ENCODE measurements at regions not wholly inside any gene's neighbourhood (a gene's known extent, or its start where the extent isn't known, plus 50 kb on each side); places are given as distances from the start of the nearest gene placed in this dataset.

DNA sequence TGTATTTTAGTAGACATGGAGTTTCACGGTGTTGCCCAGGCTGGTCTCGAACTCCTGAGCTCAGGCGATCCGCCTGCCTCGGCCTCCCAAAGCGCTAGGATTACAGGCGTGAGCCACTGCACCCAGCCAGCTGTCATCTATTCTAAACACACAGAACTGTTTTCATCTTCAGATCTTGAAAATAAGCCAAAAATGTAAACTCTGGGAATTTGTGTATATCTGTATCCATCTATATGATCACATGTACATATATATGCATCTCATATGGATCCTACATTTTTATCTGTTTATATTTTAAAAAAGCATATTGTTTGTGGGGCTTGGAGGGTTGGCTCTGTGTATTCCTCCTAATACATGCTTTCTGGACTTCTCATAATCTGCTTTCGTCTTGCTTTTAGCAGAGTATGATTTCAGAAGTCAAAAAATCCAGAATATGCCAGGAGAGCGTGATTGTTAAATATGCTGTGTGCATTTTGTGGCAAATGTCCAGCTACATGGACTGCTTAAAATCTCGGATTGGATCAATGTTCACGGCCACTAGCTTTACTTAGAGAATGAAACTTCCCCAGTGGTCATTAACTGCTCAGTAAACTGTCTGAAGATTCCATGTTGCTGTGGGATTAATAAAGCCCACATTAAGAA lies 274.4 kb upstream of the IRX1 start:
- Mint-ChIP-seq H3K27ac (ENCODE audit: unreplicated experiment) (no peak overlapping the region), H3K4me3 (ENCODE audit: unreplicated experiment) (no peak overlapping the region)
- TF ChIP-seq, protein P1, sequence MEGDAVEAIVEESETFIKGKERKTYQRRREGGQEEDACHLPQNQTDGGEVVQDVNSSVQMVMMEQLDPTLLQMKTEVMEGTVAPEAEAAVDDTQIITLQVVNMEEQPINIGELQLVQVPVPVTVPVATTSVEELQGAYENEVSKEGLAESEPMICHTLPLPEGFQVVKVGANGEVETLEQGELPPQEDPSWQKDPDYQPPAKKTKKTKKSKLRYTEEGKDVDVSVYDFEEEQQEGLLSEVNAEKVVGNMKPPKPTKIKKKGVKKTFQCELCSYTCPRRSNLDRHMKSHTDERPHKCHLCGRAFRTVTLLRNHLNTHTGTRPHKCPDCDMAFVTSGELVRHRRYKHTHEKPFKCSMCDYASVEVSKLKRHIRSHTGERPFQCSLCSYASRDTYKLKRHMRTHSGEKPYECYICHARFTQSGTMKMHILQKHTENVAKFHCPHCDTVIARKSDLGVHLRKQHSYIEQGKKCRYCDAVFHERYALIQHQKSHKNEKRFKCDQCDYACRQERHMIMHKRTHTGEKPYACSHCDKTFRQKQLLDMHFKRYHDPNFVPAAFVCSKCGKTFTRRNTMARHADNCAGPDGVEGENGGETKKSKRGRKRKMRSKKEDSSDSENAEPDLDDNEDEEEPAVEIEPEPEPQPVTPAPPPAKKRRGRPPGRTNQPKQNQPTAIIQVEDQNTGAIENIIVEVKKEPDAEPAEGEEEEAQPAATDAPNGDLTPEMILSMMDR (IDR thresholded peaks at IDR 0.05), result no peak

DNA sequence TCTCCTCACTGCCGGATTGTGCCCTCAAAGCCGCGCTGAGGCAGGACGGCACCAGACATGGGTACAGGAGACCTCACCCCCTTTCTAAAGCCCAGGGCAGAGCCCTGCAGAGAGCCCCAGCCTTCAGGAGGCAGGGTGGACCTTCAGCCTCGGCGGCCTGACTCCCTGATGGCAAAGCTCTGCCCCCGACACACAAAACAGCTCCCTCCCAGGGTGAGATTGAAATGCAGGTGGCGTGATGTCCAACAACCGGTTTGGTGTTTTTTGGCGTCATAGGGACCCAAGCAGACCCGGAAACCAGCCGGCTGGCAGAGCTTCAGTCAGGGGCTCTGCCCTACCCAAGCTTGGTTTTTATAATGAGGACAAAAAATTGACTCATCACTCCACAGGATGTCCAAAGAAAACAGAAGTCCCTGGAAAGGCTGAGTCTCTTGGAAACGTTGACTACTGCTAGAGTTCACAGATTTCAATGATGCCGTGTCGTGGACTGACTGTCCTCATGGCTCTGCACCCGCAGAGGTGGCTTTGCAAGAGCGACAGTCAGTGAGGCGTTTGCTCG lies 275.2 kb upstream of the IRX1 start:
- Mint-ChIP-seq H3K36me3 (ENCODE audit: unreplicated experiment) (no peaks in the 10 kb centered on the region), H3K9me3 (ENCODE audit: unreplicated experiment) (peaks cover 19% of the 10 kb centered on the region), H3K4me1 (ENCODE audit: unreplicated experiment) (no peaks in the 10 kb centered on the region), H3K27ac (ENCODE audit: unreplicated experiment) (no peak overlapping the region), H3K27me3 (ENCODE audit: unreplicated experiment) (no peaks in the 10 kb centered on the region), H3K4me3 (ENCODE audit: unreplicated experiment) (no peak overlapping the region)
- DNase-seq (ENCODE audit: extremely low spot score, unreplicated experiment), result no peak
- TF ChIP-seq, protein P1 (IDR thresholded peaks at IDR 0.05), result no peak

More for the DNA sequence above, 274.4 kb upstream of the IRX1 start:
- no peaks in the 10 kb centered on the region for H3K27me3 Mint-ChIP-seq (ENCODE audit: unreplicated experiment)
- no peak for DNase-seq (ENCODE audit: extremely low spot score, unreplicated experiment)
- no peaks in the 10 kb centered on the region for H3K36me3 Mint-ChIP-seq (ENCODE audit: unreplicated experiment)
- peaks cover 17% of the 10 kb centered on the region for H3K9me3 Mint-ChIP-seq (ENCODE audit: unreplicated experiment)
- H3K4me1 Mint-ChIP-seq (ENCODE audit: unreplicated experiment), result no peaks in the 10 kb centered on the region

DNA sequence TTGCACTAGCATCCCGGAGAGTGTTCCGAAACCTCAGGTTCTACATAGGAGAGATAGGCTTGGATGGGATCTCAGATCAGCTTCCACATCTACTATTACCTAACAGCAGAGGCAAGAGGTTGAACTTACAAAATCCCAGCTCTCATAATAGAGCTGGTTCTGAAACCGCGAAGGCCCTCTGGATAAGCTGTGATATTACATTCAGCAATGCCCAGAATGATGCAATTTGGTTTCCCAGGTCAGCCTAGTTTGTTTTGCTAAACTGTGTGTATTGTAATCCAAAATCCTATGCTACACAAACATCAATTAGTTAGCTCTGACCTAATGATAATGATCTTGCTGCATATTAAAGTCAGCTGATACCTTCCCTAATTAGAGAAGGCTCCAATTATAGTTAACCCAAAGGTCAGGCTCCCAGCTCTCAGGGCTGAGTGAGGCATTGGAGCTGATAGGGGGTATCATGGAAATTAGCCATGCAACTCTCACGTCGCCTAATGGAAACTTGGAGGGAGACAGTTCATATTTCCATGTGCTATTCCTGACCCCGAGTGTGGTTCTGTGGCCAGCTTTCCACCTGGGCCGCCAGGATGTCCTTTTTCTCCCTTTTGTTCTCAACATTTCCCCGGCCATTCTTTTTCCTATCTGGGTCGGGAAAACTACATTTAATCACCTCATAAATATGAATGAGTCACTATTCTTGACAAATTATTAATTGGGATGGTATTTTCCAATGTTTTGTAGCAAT lies 278.4 kb upstream of the IRX1 start:
- H3K4me1 Mint-ChIP-seq (ENCODE audit: unreplicated experiment), result no peaks in the 10 kb centered on the region
- TF ChIP-seq, protein P1 (IDR thresholded peaks at IDR 0.05), result no peak
- peaks cover 2% of the 10 kb centered on the region for H3K36me3 Mint-ChIP-seq (ENCODE audit: unreplicated experiment)
- H3K27ac Mint-ChIP-seq (ENCODE audit: unreplicated experiment), result no peak overlapping the region
- H3K9me3 Mint-ChIP-seq (ENCODE audit: unreplicated experiment), result peaks cover 38% of the 10 kb centered on the region
- H3K27me3 Mint-ChIP-seq (ENCODE audit: unreplicated experiment), result no peaks in the 10 kb centered on the region
- H3K4me3 Mint-ChIP-seq (ENCODE audit: unreplicated experiment), result no peak overlapping the region
- DNase-seq (ENCODE audit: extremely low spot score, unreplicated experiment), result no peak

DNA sequence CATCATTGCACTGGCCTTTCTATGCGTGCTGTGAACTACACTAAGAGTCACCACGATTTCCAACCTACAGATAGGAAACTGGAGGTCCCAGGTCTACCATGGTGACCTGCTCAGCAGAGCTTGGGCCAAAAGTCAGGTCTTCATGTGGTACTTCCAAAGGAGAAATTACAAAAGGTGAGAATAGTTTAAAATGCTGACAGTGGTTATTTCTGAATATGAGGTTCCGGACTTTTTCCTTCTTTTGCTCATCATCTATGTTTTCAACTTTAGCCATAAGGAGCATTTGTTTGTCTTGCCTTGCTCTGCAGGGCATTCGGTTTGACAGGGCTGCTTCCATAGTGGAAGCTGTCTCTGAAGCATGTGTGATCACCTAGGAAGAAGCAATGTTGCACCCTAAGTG lies 282.1 kb upstream of the IRX1 start:
- Mint-ChIP-seq H3K27me3 (ENCODE audit: unreplicated experiment) (no peaks in the 10 kb centered on the region), H3K27ac (ENCODE audit: unreplicated experiment) (no peak overlapping the region), H3K4me1 (ENCODE audit: unreplicated experiment) (no peaks in the 10 kb centered on the region), H3K9me3 (ENCODE audit: unreplicated experiment) (peaks cover 51% of the 10 kb centered on the region), H3K36me3 (ENCODE audit: unreplicated experiment) (peaks cover 2% of the 10 kb centered on the region), H3K4me3 (ENCODE audit: unreplicated experiment) (no peak overlapping the region)
- DNase-seq (ENCODE audit: extremely low spot score, unreplicated experiment), result no peak
- TF ChIP-seq, protein P1 (IDR thresholded peaks at IDR 0.05), result no peak

DNA sequence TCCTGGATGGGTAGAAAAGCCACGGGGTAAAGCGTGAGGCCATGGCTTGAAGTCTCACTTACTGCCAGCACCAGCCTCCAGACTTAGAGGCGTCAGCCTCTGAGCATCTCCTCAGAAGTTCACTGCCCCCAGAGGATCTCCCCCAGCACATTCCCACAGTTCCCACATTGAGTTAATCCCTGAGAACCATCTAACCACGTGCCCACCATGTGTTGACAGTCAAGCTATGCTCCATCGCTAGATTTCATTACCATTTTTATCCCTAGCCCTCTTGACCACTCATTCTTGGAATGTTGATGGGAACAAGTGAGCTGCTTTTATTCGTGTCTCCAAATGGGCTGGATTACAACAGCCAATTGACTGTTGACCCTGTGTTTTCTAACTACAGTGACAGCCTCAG lies 283.3 kb upstream of the IRX1 start:
- Mint-ChIP-seq H3K27ac (ENCODE audit: unreplicated experiment) (no peak overlapping the region), H3K4me1 (ENCODE audit: unreplicated experiment) (no peaks in the 10 kb centered on the region), H3K9me3 (ENCODE audit: unreplicated experiment) (peaks cover 41% of the 10 kb centered on the region), H3K4me3 (ENCODE audit: unreplicated experiment) (no peak overlapping the region), H3K27me3 (ENCODE audit: unreplicated experiment) (no peaks in the 10 kb centered on the region), H3K36me3 (ENCODE audit: unreplicated experiment) (peaks cover 2% of the 10 kb centered on the region)
- no peak for DNase-seq (ENCODE audit: extremely low spot score, unreplicated experiment)
- TF ChIP-seq, protein P1 (IDR thresholded peaks at IDR 0.05), result no peak
